Liver (tissue), 3 donors: ENCODE measurements at regions not wholly inside any gene's neighbourhood (a gene's known extent, or its start where the extent isn't known, plus 50 kb on each side); places are given as distances from the start of the nearest gene placed in this dataset.

Experiments
- CTCF ChIP-seq: fragments of 150-350 bp; IDR thresholded peaks from 2 replicates; pipeline ENCODE4 v1.5.1; 2017; ENCODE audit warnings: improper control_type of control experiment, low read depth, low read length; ENCODE audit not compliant: missing input control
- EGR1 ChIP-seq, 2 donors: IDR thresholded peaks; 2 replicates each; pipeline ENCODE4 v1.6.1; 2016 to 2018; ENCODE audit warnings: antibody characterized with exemption in 2 of 2, low read depth in 2 of 2
- GABPA ChIP-seq, 2 donors: IDR thresholded peaks in 1 of 2; conservative IDR thresholded peaks in 1 of 2; 2 replicates each; pipeline ENCODE4 v1.6.1; 2016; ENCODE audit warnings: antibody characterized with exemption in 2 of 2, mild to moderate bottlenecking in 1 of 2, moderate library complexity in 1 of 2
- JUND ChIP-seq, 2 donors: IDR thresholded peaks; 2 replicates each; pipeline ENCODE4 v1.6.1; 2016; ENCODE audit warnings: antibody characterized with exemption in 2 of 2
- MAX ChIP-seq: IDR thresholded peaks from 2 replicates; pipeline ENCODE4 v1.6.1; 2016; ENCODE audit warnings: antibody characterized with exemption
- NR2F2 ChIP-seq: IDR thresholded peaks from 2 replicates; pipeline ENCODE4 v1.6.1; 2016; ENCODE audit warnings: antibody characterized with exemption
- REST ChIP-seq: IDR thresholded peaks from 2 replicates; pipeline ENCODE4 v1.6.1; 2016; ENCODE audit warnings: antibody characterized with exemption, mild to moderate bottlenecking
- RXRA ChIP-seq, 2 donors: IDR thresholded peaks; 2 replicates each; pipeline ENCODE4 v1.6.1; 2017 to 2018; ENCODE audit warnings: antibody characterized with exemption in 2 of 2, mild to moderate bottlenecking in 1 of 2
- SP1 ChIP-seq: IDR thresholded peaks from 2 replicates; pipeline ENCODE4 v1.6.1; 2018; ENCODE audit warnings: antibody characterized with exemption, mild to moderate bottlenecking
- TAF1 ChIP-seq: conservative IDR thresholded peaks from 2 replicates; pipeline ENCODE4 v1.6.1; 2016; ENCODE audit warnings: antibody characterized with exemption, mild to moderate bottlenecking
- YY1 ChIP-seq: IDR thresholded peaks from 2 replicates; pipeline ENCODE4 v1.6.1; 2016; ENCODE audit warnings: antibody characterized with exemption, mild to moderate bottlenecking
- donor health status: healthy.
- donor health status: healthy.

GRCh38 chr18:75140296-75140695, 68.6 kb downstream of the PTGR3 start:
- TF ChIP-seq TAF1 (no peak), SP1 (no peak), CTCF (no peak), EGR1 (IDR thresholded peaks at IDR 0.05; ENCODE audit: low read depth in 2 of 2) (no peak), YY1 (no peak), REST (no peak), GABPA (IDR thresholded peaks at IDR 0.05 in 1 of 2, conservative IDR thresholded peaks at IDR 0.05 in 1 of 2) (no peak), JUND (IDR thresholded peaks at IDR 0.05) (no peak), RXRA (IDR thresholded peaks at IDR 0.05) (no peak), NR2F2 (no peak), MAX (no peak)
